AG04450 (cell line): ENCODE measurements at regions not wholly inside any gene's neighbourhood (a gene's known extent, or its start where the extent isn't known, plus 50 kb on each side); places are given as distances from the start of the nearest gene placed in this dataset.

Source experiments
- CTCF ChIA-PET: fragments of 300-600, 350-600 bp; formaldehyde crosslinking; extraction: SDS; loops from one replicate; lab custom pipeline; 2022; ENCODE audit warnings: antibody characterized with exemption, inconsistent platforms; lab: Charles Lee
- POLR2A ChIA-PET: fragments of 350-600 bp; formaldehyde crosslinking; extraction: SDS; loops from one replicate; lab custom pipeline; 2021; ENCODE audit warnings: antibody characterized with exemption, inconsistent platforms; lab: Yijun Ruan, JAX
- DNase-seq: peaks from one replicate; pipeline ENCODE4 v3.0.0-alpha.2; 2011; ENCODE audit warnings: low read depth, low spot score
- H3K27ac ChIP-seq: one replicate; pipeline ENCODE4 v1.5.1; 2012; ENCODE audit warnings: low read depth, low read length, control low read depth
- H3K27me3 ChIP-seq: one replicate; pipeline ENCODE4 v1.6.0; 2012; ENCODE audit warnings: low read length; ENCODE audit not compliant: control insufficient read depth, insufficient read depth
- H3K4me3 ChIP-seq: 2 replicates; pipeline ENCODE4 v1.5.1; 2011; ENCODE audit warnings: mild to moderate bottlenecking, low read depth, low read length, control low read depth
- H3K9me3 ChIP-seq: 2 replicates; pipeline ENCODE4 v1.5.1; 2012; ENCODE audit warnings: low read length; ENCODE audit not compliant: control insufficient read depth, insufficient read depth
- CTCF ChIP-seq: IDR thresholded peaks from 2 replicates; pipeline ENCODE4 v1.5.1; 2011; ENCODE audit warnings: low read depth, low read length, control low read depth, inconsistent platforms

DNA sequence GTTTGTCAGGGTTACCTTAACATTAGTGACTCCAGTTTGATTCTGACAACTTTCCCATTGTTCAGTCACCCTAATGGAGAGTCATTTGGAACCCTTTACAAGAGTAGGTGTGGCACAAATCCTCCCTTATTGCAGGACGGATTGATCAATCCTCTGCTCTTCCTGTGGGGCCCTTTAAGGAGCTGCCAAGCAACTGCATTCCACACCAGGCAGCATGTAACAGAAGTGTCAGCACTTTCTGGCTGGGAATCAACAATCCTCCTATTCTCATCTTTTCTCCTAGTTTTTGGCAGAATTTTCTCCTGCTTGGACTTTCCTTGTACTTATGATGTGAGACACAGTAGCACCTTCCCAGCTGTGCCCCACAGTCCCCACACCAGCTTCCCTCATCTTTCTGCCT, 177.8 kb downstream of the ST6GAL2 start:
- no peak overlapping the region for H3K4me3 ChIP-seq
- H3K27ac ChIP-seq = no peak overlapping the region
- ChIA-PET POLR2A (no interaction called here), CTCF (no interaction called here)
- H3K9me3 ChIP-seq = peaks cover 2% of the 10 kb centered on the region; the same call in 1 of the 2 replicates
- DNase-seq = no peak
- no peak for TF ChIP-seq CTCF
- no peaks in the 10 kb centered on the region for H3K27me3 ChIP-seq

GRCh38 chr2:106709229-106709628, 176.7 kb downstream of the ST6GAL2 start:
- ChIA-PET CTCF (no interaction called here), POLR2A (no interaction called here)
- no peak for TF ChIP-seq CTCF
- peaks cover 8% of the 10 kb centered on the region; the same call in 1 of the 2 replicates for H3K9me3 ChIP-seq
- no peak overlapping the region for H3K4me3 ChIP-seq
- no peak for DNase-seq
- no peak overlapping the region for H3K27ac ChIP-seq
- no peaks in the 10 kb centered on the region for H3K27me3 ChIP-seq

DNA sequence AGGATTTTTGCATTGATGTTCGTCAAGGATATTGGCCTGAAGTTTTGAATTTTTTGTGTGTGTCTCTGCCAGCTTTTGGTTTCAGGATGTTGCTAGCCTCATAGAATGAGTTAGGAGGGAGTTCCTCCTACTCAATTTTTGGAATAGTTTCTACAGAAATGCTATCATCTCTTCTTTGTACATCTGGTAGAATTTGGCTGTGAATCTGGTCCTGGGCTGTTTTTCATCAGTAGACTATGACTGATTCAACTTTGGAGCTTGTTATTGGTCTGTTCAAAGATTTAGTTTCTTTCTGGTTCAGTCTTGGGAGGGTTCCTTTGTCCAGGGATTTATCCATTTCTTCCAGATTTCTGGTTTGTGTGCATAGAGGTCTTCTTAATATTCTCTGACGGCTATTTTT, 166.7 kb downstream of the ST6GAL2 start:
- DNase-seq = no peak
- no peak for TF ChIP-seq CTCF
- no peak overlapping the region for H3K27ac ChIP-seq
- H3K9me3 ChIP-seq = no peaks in the 10 kb centered on the region
- POLR2A ChIA-PET = no interaction called here
- no peaks in the 10 kb centered on the region for H3K27me3 ChIP-seq
- CTCF ChIA-PET = no interaction called here
- H3K4me3 ChIP-seq = no peak overlapping the region

- Histone ChIP-seq H3K27me3 (no peaks in the 10 kb centered on the region), H3K4me3 (no peak overlapping the region), H3K9me3 (no peaks in the 10 kb centered on the region), H3K27ac (no peak overlapping the region)
- ChIA-PET CTCF (no interaction called here), POLR2A (no interaction called here)
- TF ChIP-seq CTCF = no peak
- DNase-seq = no peak
Observed at GRCh38 chr2:106720026-106720425, 165.9 kb downstream of the ST6GAL2 start.

DNA sequence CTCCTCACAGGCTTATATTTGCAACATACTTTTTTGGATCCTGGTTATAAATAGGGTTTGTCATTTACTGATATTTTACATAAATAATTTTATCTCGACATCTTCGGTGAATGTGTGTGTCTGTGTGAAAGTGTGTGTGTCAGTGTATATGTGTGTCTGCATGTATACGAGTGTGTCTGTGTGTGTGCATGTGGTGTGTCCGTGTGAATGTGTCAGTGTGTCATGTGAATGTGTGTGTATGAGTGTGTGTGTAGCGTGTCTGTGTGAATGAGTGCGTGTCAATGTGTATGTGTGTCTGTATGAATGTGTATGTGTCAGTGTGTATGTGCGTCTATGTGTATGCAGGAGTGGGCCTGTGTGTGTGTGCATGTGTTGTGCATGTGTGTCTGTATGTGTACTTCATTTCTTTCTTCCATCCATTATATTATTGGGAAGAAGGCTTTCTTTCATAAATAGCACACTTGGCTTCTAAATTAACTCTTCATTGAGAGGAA, 161.6 kb downstream of the ST6GAL2 start:
- Histone ChIP-seq H3K4me3 (no peak overlapping the region), H3K9me3 (no peaks in the 10 kb centered on the region; the same call in 1 of the 2 replicates), H3K27me3 (no peaks in the 10 kb centered on the region), H3K27ac (no peak overlapping the region)
- ChIA-PET POLR2A (no interaction called here), CTCF (no interaction called here)
- no peak for TF ChIP-seq CTCF
- DNase-seq = no peak
